HUDEP-2 (cell line): ENCODE measurements at regions not wholly inside any gene's neighbourhood (a gene's known extent, or its start where the extent isn't known, plus 50 kb on each side); places are given as distances from the start of the nearest gene placed in this dataset.

Experiments used
- DNase-seq, 76 experiments: peaks; one replicate each; lab custom pipeline; 2025; ENCODE audit not compliant: unreplicated experiment in 76 of 76; lab: John Stamatoyannopoulos, UW

DNA sequence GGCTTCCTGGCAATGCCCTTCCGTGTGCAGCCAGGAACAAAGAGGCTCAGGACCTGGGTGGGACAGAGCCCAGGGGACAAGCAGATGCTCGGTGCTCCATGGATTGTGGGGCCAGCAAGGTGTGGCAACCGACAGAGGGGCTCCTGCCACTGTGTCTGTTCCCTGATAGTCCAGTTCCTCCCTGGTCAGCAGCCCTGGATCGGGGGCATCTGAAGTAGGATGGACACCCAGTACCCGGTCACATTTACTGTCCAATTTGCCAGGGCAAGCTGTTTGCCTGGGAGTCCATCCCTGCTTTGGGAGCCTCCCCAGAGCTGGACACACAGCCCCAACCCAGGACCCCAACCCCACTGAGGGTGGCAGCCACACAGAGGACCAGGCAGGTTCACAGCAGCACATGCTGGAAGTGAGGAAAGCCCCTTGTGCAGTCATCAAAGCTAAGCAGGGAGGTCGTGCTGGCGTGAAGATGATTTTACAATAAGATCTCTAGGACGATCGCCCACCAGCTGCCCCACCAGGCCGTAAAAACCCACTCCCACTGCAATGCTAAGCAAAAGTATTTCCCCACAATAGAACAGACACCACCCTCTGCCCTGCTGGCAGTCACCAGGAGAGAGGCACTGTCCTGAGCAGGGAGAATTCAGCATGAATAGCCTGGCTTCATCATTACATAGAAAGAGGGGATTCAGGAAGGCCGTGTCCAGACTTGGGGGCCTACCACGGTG, 141.7 kb downstream of the NDUFA10 start:
- no peak for DNase-seq

DNA sequence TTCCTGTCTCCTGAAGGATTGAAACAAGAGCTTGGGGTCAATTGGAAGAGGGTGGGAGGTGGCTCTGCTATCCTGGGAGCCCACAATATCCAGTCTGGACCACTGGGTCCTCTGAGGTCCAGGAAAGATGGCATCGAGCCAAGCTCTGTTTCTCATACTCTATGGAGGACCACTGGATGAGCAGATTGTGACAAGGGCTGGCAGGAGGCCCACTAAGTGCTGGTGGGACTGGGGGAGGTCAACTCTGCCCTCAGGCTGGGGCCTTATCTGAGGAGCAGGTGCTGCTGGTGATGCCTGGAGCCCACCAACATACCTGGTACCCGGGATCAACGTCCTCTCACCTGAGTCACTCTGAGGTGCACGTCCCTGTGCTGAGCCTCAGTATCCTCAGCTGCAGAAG, 142.4 kb downstream of the NDUFA10 start:
- no peak for DNase-seq

DNA sequence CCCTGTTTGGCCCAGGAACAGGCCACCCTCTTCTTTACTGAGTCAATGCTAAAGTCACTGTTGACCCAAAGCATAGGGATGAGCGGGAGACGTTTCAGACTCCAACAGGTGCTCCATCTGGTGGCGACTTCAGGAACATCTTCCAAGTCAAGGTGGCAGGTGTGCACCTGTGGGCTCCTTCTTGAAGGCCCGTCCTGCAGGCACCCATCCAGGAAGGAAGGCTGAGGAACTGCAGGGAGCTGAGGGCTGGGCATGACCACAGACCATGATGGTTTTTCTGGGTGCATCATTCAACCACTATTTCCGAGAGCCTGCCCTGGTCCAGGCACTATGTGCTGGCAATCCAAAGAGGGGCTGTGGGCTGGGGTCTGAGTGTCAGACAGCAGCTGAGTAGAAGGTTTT, 142.8 kb downstream of the NDUFA10 start:
- peak in 28 of 76 experiments; percentile 1 to 45 (median 12) for DNase-seq

DNA sequence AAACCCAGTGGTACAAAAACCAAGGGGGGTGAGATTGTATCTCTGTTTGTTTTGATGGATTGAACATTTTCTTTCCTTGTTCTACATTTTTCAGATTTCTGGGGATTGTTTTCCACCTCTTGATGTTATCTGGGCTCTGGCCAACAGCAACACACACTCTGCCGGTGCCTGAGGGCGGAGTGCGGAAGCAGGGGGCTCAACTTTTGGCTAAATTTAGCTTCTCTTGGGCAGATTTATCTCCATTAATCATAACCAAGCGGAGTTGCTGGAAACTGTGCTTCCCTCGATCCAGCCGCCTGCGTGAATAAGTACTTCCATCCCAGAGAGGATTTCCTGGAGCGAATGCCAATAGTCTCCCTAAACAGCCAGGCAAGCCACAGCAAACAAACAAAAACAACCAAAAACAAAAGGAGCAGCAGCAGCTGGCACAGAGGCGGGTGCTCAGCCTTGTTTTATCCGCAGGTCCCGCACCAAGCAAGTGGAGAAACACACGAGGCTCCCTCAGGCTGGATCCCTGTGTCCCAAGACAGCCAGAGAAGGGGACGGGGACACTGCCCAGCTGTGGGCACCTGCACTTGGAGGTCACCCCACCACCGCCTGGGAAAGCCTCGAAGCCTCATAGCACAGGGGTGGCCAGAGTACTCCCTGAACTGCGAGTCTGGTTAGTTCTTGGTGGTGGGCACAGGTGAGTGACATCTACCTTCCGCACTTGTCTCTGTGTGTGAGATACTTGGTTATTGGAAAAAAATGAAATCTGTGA, 143.4 kb downstream of the NDUFA10 start:
- DNase-seq, result no peak

DNA sequence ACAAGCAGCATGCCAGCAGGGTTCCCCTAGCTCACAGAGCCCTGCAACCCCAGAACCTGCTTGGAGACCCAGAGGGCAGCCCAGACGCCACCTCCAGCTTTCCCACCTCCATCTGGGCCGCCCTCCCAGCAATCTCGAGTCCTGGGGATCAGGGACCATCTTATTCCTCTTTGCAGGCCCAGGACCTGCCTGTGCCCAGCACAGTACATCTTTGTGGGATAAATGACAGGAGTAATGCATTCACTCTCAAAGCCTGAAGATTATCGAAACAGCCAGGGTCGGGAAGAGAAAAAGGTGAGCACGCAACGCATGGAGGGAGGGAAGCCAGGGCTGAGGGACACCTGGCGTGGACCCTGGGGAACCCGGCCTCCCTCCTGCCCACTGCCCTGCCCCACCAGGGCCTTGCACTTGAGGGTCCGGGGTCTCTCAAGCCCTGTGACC, 144.1 kb downstream of the NDUFA10 start:
- no peak for DNase-seq

DNA sequence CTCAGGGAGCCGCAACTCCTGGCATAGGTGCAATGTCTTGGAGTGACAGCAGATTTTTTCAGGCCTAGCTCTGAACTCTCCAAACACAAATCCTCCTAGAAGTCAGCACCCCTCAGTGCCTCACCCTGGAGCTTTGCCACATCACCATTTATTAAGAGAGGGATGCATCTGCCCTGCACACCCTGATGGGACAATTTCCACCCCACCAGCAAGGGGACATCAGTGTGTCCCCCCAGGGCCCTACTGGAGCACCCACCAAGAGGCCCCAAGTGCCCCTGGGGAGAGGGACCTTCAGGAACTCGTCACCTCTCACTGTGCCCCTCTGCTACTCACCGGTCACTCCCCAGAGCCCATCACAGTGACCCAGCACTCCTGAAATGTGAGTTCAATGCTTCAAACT, 144.7 kb downstream of the NDUFA10 start:
- no peak for DNase-seq

DNA sequence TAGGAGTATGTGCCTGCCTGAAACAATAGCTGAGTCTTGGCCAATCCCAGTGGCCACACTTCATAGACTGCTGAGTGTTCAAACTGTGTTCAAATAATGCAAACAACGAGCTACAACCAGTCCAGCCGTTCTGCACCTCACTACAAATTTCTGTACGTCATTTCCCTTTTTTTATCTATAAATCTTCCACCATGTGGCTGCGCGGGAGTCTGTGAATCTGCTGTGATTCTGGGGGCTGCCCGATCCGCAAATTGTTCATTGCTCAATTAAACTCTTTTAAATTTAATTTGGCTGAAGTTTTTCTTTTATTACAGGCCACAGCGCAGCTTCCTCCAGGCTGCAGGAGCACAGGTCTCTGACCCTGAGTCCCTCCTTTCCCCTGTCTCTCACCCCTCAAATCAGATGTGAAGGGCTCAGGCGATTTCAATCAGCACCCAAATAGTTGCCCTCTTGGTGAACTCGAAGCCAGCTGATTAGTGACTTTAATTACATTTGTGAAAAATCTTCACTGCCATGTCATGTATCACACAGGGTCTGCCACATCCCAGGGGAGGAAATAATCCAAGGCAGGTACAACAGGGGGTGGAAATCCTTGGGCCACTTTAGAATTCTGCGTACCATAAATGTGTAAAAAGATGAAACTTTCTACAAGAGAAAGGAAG, 145.6 kb downstream of the NDUFA10 start:
- no peak for DNase-seq

DNA sequence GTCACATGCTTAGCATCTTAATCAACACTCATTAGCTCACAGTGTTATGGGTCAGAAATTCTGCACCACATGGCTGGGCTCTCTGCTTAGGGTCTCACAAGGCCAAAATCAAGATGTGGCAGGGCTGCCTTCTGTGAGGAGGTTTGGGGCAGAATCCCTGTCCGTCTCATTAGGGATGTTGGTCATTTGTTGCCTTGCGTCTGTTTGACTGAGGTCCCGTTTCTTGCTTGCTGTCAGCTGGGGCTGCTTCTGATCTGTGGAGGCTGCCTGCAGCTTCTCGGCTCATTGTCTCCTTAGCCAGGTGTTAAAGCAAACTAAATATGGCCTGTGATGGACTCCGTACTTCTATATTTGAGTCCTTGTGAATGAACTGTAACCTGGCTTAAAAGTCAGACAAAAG, 146.5 kb downstream of the NDUFA10 start:
- no peak for DNase-seq

DNA sequence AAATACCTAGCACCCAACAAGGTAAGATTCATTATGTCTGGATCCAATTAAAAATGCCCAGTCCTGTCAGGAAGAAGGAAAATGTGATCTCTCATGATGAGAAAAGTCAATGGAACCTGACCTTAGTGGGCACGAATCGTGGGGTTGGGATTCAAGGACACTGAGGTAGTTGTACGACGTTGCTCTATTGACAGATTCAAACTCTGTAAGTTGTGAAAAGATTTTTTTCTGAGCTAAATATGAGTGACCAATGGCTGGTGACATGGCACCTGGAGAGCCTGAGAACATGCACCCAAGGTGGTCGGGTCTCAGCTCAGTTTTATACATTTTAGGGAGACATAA, 148.2 kb downstream of the NDUFA10 start:
- DNase-seq, result no peak

DNA sequence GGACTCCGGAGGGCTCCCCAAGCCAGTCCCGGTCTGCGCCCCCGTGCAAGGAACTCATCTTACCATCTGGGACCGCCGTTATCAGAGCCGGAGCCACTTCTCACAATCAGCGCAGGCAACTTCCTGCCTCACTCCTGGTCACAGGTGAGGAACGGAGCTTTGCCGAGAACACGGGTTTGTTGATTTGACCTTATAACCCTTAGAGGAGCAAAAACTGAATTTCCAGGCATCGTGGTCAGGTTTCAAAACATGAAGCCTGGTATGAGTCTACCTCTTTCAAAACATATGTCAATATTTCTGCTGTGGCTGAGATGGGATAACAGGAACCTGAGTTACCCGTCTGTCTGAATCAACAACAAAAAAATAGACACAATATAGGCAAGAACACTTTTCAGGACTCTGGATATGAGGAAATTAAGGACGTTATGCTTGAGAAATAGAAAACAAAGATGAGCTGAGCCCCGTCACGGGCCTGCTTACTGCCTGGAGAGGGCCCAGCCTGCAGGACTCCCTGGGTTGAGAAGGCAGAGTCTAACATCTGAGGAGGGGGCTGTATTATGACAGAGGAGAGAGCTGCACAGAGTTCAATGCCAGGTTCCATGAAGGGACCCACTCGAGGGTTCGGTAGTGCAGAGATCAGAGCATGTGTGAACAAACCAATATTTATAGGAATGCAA, 148.7 kb downstream of the NDUFA10 start:
- DNase-seq, result no peak

DNA sequence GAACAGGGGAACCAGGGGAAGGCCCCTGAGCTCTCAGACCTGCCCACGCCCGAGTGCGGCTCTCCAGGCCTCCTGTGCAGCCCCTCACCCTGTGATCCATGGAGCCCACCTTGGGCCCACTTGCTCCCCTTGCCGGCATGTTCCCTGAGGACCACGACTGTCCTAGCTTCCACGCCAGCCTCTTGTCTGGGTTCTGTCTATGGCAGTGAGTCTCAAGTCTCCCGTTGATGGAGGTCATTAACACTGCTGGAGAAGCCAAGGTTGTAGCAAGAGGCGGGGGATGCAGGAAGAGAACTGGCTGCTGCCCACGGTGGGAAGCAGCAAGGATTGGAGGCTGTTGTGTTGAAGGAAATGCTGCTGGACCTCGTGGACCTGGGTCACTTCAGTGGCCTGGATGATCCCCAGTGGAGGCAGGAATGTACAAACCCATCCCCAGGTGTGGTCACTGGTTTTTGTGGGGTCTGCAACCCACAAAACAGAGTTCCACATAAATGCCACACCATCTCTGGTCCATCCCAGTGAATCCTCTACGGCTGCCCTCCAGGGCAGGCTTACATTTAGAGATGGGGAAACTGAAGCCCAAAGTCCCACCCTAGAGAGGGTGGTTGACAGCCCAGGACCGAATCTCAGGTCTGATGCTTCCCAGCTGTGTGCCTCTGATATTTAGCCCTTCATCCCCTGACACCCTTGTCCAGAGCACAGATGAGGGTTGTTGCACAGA, 150.3 kb downstream of the NDUFA10 start:
- DNase-seq, result no peak

DNA sequence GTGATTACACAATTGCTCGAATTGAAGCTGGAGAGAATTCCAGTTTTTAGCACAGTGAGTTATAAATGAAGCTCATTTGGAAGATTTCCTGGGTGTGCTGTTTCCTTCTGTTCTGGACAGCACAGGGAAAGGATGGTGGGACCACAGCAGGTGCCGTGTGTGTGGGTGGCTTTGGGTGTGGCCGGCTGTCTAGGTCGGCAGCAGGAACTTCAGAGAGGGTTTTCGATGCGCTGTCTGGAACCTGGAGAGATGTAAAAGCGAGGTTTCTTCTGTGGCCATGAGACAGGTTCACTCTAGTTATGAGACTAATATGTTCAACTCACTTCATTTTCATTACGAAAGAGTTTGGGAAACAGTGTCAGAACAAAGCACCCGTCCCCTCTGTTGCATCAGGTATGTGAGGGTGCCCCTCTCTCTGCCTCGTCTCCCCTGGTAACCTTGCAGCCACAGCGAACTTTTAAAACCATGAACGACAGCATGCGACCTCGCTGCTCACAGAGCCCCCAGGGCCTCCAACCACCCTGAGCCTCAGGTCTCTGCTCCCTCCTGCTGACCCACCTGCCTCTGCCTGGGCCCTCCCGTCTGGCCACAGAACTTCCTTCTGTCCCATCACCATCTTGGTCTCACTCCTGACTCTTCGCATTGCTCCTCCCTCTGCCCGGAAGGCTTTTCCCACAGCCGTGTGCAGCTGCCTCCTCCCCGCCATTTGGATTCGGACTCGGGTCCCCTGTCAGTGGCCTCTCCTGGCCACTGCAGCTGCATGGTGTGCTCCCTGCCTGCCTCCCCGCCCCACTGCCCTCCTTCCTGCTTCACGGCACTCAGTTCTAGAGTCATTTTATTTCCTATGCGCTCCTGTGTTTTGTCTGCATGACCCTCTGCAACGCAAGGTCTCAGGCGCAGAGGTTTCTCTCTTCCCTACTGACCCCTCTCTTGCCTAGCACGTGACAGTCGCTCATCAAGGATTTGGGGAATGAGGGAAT, 151.2 kb downstream of the NDUFA10 start:
- no peak for DNase-seq

DNA sequence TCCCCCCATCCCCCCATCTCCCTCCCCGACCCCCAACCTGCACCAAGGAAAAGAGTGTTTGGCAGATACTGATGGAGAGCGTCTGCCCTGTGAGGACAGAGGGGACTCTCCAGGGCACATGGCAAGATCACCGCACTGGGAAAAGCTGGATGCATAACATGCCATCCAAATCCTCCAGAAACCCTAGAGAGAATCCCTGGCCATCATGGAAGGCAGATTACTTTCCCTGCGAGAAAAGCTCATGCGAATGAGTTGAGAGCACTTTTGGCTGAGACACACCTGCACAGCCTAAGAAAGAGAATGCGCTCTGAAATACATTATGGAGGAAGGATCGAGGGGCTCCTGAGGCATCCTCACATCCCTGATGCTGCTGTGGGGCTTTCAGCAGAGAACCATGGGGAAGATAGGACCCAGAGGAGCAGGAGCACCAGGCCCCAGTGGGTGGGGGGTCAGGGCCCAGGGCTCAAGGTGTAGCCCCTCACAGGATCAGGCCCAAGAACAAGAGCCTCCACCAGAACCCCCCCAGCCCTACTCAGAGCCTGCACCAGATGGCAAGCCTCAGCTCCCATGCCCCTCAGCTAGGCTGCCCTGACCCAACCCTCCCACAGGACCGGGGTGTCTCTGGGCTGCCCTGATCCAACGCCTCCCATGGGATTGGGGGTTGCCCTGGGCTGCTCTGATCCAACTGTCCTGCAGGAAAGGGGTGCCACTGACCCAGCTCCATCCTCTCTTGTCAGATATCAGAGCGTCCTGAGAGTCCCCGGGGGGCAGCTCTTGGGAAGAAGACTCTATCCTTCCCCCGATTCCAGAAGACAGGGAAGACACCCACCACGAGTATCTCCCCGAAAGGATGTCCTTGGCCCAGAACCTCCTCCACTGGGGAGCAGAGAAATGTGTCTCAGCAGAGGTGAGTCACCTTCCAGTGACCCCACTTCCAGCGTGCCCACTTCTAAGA, 153.4 kb downstream of the NDUFA10 start:
- DNase-seq, result no peak

DNA sequence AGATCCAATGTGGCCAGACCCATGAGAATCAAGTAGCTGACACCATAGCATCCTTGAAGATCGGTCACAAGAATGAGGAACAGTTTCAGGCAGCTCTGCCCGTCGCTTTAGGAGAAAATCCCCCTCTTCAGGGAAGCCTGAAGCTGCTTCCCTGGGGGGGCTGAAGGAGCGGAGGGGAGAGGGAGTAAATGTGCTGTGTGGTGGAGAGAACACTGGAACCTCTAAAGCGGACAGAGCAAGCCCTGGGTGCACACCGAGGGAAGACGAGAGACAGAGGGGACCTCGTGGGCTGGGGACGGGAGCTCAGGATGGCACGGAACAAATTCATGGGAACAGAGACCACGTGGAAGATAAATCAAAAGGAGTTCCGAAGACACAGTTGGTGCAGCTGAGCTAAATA, 154.3 kb downstream of the NDUFA10 start:
- no peak for DNase-seq

GRCh38 chr2:239870276-239870675, 154.9 kb downstream of the NDUFA10 start:
- DNase-seq, result no peak

DNA sequence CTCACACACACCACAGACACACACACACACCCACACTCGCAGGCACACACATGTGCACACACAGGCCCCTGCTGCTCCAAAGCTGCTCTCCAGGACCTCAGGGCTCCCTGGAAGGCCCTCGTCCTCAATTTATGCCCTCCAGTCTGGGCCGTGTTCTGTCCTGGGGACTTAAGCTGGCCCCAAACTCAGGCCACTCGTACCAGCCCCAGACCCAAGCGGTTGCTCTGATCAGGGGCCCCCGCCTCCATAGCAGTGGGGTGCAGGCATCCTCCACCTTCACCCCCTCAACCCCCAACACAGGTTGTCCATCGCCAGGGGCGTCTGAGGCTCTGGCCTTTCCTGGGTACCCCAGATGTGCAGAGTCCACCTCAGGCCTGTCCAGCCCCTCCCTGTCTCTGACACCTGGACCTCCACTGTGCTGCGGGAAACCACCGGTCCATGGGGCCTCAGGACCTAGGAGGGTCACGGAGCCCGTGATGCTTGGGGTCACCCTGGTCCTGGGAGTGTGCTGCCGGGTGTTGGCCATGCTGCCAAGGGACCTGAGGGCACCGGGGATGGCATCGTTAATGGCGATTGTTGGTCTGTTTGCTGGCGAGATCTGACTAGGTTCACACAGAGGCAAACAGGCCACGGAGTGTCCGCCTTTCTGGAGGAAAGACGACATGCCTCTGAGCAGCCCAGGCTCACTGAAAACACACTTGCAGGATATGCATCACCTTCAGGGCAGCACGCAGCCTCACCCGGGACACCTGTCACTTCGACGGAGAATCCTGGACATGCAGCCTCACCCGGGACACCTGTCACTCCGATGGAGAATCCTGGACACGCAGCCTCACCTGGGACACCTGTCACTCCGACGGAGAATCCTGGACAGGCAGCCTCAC, 155.6 kb downstream of the NDUFA10 start:
- no peak for DNase-seq

- no peak for DNase-seq
Measured at GRCh38 chr2:239868556-239869181, 156.5 kb downstream of the NDUFA10 start.
